Stimulated activated CD8-positive, alpha-beta memory T cell treated with anti-CD3 and anti-CD28 coated beads, Interleukin-15, amount 100 ng/mL, for 48 hours (primary cell): ENCODE measurements at regions not wholly inside any gene's neighbourhood (a gene's known extent, or its start where the extent isn't known, plus 50 kb on each side); places are given as distances from the start of the nearest gene placed in this dataset.
"Not testable (repeated sequence)": the region's sequence is repeated elsewhere in the genome, so short reads cannot be mapped to it uniquely, and the experiment has no call there.

ENCODE experiments used
- DNase-seq, 2 donors: peaks; one replicate each; pipeline ENCODE4 v3.0.0-alpha.2; 2020; ENCODE audit warnings: low read depth in 2 of 2

- DNase-seq, result no peak
Measured at GRCh38 chr3:157857440-157857839, 248.8 kb downstream of the SHOX2 start.

- DNase-seq, result no peak
Measured at GRCh38 chr3:157856078-157856939, 249.9 kb downstream of the SHOX2 start.

- DNase-seq, result not testable (repeated sequence)
Measured at GRCh38 chr3:157845839-157846238, 260.4 kb downstream of the SHOX2 start.

GRCh38 chr3:157844800-157845565 lies 261.2 kb downstream of the SHOX2 start:
- no peak for DNase-seq

- no peak for DNase-seq
Measured at GRCh38 chr3:157844216-157844615, 262.0 kb downstream of the SHOX2 start.

GRCh38 chr3:157841029-157841428 lies 265.2 kb downstream of the SHOX2 start:
- DNase-seq, result no peak

- DNase-seq, result no peak
Measured at GRCh38 chr3:157840564-157840963, 265.7 kb downstream of the SHOX2 start.

GRCh38 chr3:157838457-157838856 lies 267.8 kb downstream of the SHOX2 start:
- no peak for DNase-seq

- no peak for DNase-seq
Measured at GRCh38 chr3:157837336-157837735, 268.9 kb downstream of the SHOX2 start.

- DNase-seq, result no peak
Measured at GRCh38 chr3:157836022-157836421, 270.2 kb downstream of the SHOX2 start.

GRCh38 chr3:157832588-157832987 lies 273.6 kb downstream of the SHOX2 start:
- no peak for DNase-seq

GRCh38 chr3:157830556-157831236 lies 275.5 kb downstream of the SHOX2 start:
- DNase-seq, result no peak

- no peak for DNase-seq
Measured at GRCh38 chr3:157829786-157830185, 276.4 kb downstream of the SHOX2 start.

GRCh38 chr3:157824281-157824680 lies 281.9 kb downstream of the SHOX2 start:
- DNase-seq, result no peak

GRCh38 chr3:157823050-157823449 lies 283.2 kb downstream of the SHOX2 start:
- DNase-seq, result no peak

- DNase-seq, result no peak
Measured at GRCh38 chr3:157820157-157820517, 286.1 kb downstream of the SHOX2 start.

GRCh38 chr3:157819270-157820156 lies 286.7 kb downstream of the SHOX2 start:
- no peak for DNase-seq

- no peak for DNase-seq
Measured at GRCh38 chr3:157816896-157817295, 289.3 kb downstream of the SHOX2 start.

GRCh38 chr3:157816296-157816695 lies 289.9 kb downstream of the SHOX2 start:
- DNase-seq, result no peak

- no peak for DNase-seq
Measured at GRCh38 chr3:157815739-157816138, 290.5 kb downstream of the SHOX2 start.

- no peak for DNase-seq
Measured at GRCh38 chr3:157810924-157811718, 295.1 kb downstream of the SHOX2 start.
